Activated T-helper 17 cell treated with anti-CD3 and anti-CD28 coated beads, Interleukin-2, amount 50 U/mL, for 72 hours (primary cell): ENCODE measurements at regions not wholly inside any gene's neighbourhood (a gene's known extent, or its start where the extent isn't known, plus 50 kb on each side); places are given as distances from the start of the nearest gene placed in this dataset.

Experiments used
- ATAC-seq: fragments of 150-1000 bp; cut with Tn5 transposase; replicated peaks from 2 replicates; pipeline ENCODE4 v1.10.0; 2021; ENCODE audit warnings: mild to moderate bottlenecking, moderate library complexity
- H3K27ac Mint-ChIP-seq: one replicate; pipeline ENCODE4 v1.8.0; 2022; ENCODE audit warnings: mixed read lengths
- H3K27me3 Mint-ChIP-seq: one replicate; pipeline ENCODE4 v1.8.0; 2022; ENCODE audit warnings: mixed read lengths
- H3K36me3 Mint-ChIP-seq: one replicate; pipeline ENCODE4 v1.8.0; 2022; ENCODE audit warnings: low read depth, mild to moderate bottlenecking, mixed read lengths
- H3K4me1 Mint-ChIP-seq: one replicate; pipeline ENCODE4 v1.8.0; 2022; ENCODE audit warnings: mixed read lengths
- H3K4me3 Mint-ChIP-seq: one replicate; pipeline ENCODE4 v1.8.0; 2022; ENCODE audit warnings: mild to moderate bottlenecking, mixed read lengths
- H3K9me3 Mint-ChIP-seq: one replicate; pipeline ENCODE4 v1.8.0; 2022; ENCODE audit warnings: mixed read lengths

DNA sequence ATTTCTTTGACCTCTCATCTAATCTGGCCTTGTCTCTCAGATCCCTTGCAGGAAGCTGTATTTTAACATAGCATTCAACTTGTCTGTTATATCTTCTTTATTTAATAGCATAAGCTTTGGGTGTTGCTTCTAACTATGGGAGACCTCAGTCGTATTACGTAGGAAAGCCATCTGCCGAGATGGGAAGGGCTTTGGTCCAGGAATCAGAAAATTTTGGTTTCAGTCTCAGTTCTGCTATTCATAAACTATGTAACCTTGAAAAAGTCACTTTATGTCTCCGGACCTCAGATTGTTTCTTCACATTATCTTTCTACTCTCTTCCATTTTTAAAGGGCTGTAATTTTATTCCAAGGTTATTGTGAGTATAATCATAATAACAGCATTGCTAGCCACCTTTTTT, 297.7 kb downstream of the SATB2 start:
- Mint-ChIP-seq H3K9me3 (peaks cover 6% of the 10 kb centered on the region), H3K27me3 (peaks cover 1% of the 10 kb centered on the region), H3K4me1 (no peaks in the 10 kb centered on the region), H3K27ac (no peak overlapping the region), H3K4me3 (no peak overlapping the region), H3K36me3 (no peaks in the 10 kb centered on the region)
- ATAC-seq, result no peak

DNA sequence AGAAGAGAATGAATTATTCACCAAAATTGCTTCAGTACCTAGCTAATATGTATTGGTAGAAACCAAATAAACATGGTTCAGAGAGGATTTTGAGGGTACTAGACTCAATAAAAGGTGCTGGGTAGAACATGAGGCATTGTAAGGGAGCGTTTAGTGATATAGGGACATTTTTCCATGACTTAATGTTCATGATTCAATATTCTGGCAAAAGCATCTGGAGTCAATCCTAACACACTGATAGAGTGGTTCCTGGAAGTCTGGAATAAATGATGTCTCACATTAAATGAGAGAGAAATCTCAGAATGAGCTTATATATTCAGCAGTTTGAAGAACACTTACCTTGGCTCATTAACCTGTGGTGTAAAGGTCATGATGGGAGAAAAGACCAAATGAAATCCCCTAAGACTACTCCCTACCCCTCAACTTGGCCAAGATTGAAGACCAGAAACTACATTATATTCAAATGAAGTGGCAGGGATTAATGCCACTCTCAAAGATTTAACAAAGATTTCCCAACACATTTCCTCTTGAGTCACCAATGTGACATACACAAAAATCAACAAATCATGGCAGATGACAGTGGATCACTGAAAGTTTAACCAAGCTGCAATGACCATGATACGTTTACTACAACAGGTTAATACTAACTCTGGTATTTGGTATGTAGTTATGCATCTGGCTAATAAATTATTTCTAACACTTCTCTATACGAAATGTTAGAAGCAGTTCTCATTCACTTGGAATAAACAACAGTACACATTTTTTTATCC, 309.5 kb downstream of the SATB2 start:
- no peak overlapping the region for H3K4me3 Mint-ChIP-seq
- H3K27ac Mint-ChIP-seq, result no peak overlapping the region
- no peaks in the 10 kb centered on the region for H3K4me1 Mint-ChIP-seq
- no peak for ATAC-seq
- H3K9me3 Mint-ChIP-seq, result peaks cover under 1% of the 10 kb centered on the region
- peaks cover 5% of the 10 kb centered on the region for H3K27me3 Mint-ChIP-seq
- H3K36me3 Mint-ChIP-seq, result no peaks in the 10 kb centered on the region

- H3K27ac Mint-ChIP-seq, result no peak overlapping the region
- H3K4me3 Mint-ChIP-seq, result no peak overlapping the region
- H3K9me3 Mint-ChIP-seq, result no peaks in the 10 kb centered on the region
- H3K27me3 Mint-ChIP-seq, result peaks cover 4% of the 10 kb centered on the region
- no peaks in the 10 kb centered on the region for H3K4me1 Mint-ChIP-seq
- H3K36me3 Mint-ChIP-seq, result no peaks in the 10 kb centered on the region
- no peak for ATAC-seq
Measured at GRCh38 chr2:199147216-199147615, 310.5 kb downstream of the SATB2 start.

DNA sequence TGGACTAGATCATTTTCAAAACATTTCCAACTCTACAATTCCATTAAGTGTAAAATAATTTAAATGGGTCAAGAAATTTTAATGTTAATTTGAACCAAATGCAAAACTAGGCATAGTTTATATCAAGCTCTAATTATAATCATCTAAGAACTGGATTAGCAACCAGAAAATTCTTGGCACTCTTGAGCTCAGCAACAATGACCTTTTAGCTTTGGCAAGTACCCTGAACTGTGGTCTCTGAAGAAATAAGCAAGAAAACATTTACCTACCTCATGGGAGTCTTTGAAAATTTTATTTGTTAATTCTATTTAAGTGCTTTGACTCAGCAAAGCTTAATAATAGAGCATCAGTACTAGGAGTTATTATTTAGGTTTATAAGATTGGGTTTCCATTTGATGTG, 313.2 kb downstream of the SATB2 start:
- Mint-ChIP-seq H3K36me3 (no peaks in the 10 kb centered on the region), H3K27ac (no peak overlapping the region), H3K9me3 (peaks cover 6% of the 10 kb centered on the region), H3K4me3 (no peak overlapping the region), H3K4me1 (no peaks in the 10 kb centered on the region), H3K27me3 (peaks cover 4% of the 10 kb centered on the region)
- ATAC-seq, result no peak

DNA sequence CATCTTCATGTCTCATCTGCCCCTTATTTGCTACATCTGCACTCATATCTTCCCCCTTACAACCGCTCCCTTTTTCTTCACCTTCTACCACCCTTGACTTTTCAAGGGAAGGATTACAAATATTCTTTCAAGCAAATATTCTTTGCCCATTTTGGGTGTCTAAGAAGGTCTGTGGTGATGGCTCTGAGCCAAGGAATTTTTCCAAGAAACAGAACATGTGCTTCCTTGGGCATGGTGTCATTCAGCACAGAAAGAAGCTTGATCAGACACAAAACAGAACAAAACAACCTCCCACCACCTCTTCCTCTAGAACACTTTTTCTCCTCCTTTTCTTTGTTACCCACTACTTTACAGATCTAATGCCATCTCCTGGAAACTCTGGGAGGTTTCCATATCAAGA, 313.7 kb downstream of the SATB2 start:
- Mint-ChIP-seq H3K27ac (no peak overlapping the region), H3K4me1 (no peaks in the 10 kb centered on the region), H3K9me3 (peaks cover 6% of the 10 kb centered on the region), H3K27me3 (peaks cover 4% of the 10 kb centered on the region), H3K4me3 (no peak overlapping the region), H3K36me3 (no peaks in the 10 kb centered on the region)
- ATAC-seq, result no peak

DNA sequence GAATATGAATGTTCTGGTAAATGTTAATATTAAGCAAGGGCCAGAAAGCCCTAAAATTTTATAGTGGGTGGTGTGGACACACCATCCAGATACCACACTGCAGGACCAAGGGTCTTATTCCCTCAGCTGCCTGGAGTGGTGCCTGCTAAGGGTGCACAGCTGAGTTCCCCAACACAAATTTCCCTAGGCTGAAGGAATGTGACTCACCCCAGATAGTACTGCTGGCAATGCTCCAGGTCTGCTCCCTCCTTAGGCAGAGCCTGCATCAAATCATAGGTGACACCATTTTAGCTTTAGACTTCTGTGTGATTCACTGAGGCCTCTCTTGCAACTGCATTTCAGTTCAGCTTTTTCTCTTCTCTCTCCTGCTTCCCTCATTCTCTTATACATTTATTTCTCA, 321.1 kb downstream of the SATB2 start:
- Mint-ChIP-seq H3K27me3 (peaks cover 5% of the 10 kb centered on the region), H3K4me1 (no peaks in the 10 kb centered on the region), H3K4me3 (no peak overlapping the region), H3K27ac (no peak overlapping the region), H3K9me3 (peaks cover 10% of the 10 kb centered on the region), H3K36me3 (no peaks in the 10 kb centered on the region)
- ATAC-seq, result no peak

GRCh38 chr2:199136242-199136641, 321.5 kb downstream of the SATB2 start:
- no peaks in the 10 kb centered on the region for H3K4me1 Mint-ChIP-seq
- H3K27ac Mint-ChIP-seq, result no peak overlapping the region
- H3K9me3 Mint-ChIP-seq, result peaks cover 10% of the 10 kb centered on the region
- no peak overlapping the region for H3K4me3 Mint-ChIP-seq
- H3K36me3 Mint-ChIP-seq, result no peaks in the 10 kb centered on the region
- ATAC-seq, result no peak
- peaks cover 5% of the 10 kb centered on the region for H3K27me3 Mint-ChIP-seq

DNA sequence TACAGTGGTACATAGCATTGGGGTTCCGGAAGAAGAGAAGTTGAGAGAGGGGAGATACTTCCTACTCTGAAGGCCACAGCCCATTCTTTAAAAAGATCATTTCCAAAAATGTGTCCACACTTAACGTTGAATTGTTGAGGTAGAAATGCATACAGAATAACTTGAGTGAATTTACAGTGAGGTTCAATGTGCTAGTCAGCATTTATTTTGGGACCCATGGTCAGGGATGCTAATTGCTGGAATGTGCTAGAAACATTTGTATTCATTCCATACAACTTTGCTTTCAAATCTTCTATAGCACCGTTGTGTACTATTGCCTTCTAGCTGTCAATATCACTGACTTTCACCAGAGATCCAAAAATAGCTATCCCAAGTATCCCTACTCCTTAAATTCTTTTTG, 325.9 kb downstream of the SATB2 start:
- H3K27ac Mint-ChIP-seq, result no peak overlapping the region
- no peak for ATAC-seq
- no peaks in the 10 kb centered on the region for H3K36me3 Mint-ChIP-seq
- H3K9me3 Mint-ChIP-seq, result peaks cover 1% of the 10 kb centered on the region
- no peaks in the 10 kb centered on the region for H3K4me1 Mint-ChIP-seq
- peaks cover 5% of the 10 kb centered on the region for H3K27me3 Mint-ChIP-seq
- H3K4me3 Mint-ChIP-seq, result no peak overlapping the region

GRCh38 chr2:199131136-199131655, 326.5 kb downstream of the SATB2 start:
- Mint-ChIP-seq H3K9me3 (no peaks in the 10 kb centered on the region), H3K27me3 (peaks cover 5% of the 10 kb centered on the region)

DNA sequence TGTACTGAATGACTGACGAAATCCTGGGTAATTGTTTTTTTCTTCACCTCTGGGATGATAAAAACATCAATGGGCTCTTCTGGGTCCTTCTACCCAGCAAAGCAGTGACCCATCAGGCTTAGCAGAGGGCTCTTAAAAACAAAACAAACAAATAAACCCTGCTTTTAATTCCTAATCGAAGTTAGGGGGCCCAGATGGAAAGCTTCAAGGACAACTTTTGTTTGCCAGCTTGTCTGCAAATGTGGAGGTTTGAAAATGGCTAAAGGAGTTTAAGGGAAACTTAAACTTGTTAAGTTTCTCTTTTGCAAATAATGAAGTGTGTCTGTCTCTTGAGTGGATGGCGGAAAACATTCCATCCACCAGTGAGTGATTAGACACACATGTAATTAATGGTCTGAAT, 327.2 kb downstream of the SATB2 start:
- Mint-ChIP-seq H3K36me3 (no peaks in the 10 kb centered on the region), H3K27me3 (peaks cover 5% of the 10 kb centered on the region), H3K4me3 (no peak overlapping the region), H3K27ac (no peak overlapping the region), H3K4me1 (no peaks in the 10 kb centered on the region), H3K9me3 (no peaks in the 10 kb centered on the region)
- no peak for ATAC-seq

More at GRCh38 chr2:199131136-199131655, 326.5 kb downstream of the SATB2 start:
- Mint-ChIP-seq H3K4me1 (no peaks in the 10 kb centered on the region), H3K27ac (no peak overlapping the region), H3K36me3 (no peaks in the 10 kb centered on the region), H3K4me3 (no peak overlapping the region)
- no peak for ATAC-seq

GRCh38 chr2:199128476-199129229, 329.1 kb downstream of the SATB2 start:
- no peaks in the 10 kb centered on the region for H3K4me1 Mint-ChIP-seq
- no peaks in the 10 kb centered on the region for H3K36me3 Mint-ChIP-seq
- no peak overlapping the region for H3K27ac Mint-ChIP-seq
- H3K27me3 Mint-ChIP-seq, result no peaks in the 10 kb centered on the region
- ATAC-seq, result no peak
- no peak overlapping the region for H3K4me3 Mint-ChIP-seq
- no peaks in the 10 kb centered on the region for H3K9me3 Mint-ChIP-seq

GRCh38 chr2:199119796-199120195, 337.9 kb downstream of the SATB2 start:
- no peaks in the 10 kb centered on the region for H3K9me3 Mint-ChIP-seq

DNA sequence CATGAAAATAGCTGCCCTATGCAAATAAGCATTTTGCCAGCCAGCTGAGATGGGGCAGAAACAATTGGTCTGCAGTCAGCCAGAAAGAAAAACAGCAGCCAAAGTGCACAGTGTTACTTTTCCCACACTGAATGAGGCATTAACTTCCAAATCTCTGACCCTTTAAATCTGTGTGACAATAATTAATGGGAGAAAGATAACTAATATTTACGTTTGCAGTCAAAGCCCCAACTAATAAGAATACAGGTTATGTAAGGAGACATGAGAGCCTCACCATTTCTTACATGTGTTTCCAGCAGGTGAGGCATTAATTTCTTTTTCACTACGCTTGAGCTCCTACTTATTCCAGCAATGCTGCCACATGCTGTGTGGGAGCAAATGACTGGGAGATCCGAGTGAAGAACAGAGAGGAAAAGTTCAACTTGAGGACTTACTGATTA, 339.0 kb downstream of the SATB2 start:
- no peak for ATAC-seq
- Mint-ChIP-seq H3K9me3 (no peaks in the 10 kb centered on the region), H3K4me1 (no peaks in the 10 kb centered on the region), H3K27ac (no peak overlapping the region), H3K27me3 (no peaks in the 10 kb centered on the region), H3K4me3 (no peak overlapping the region), H3K36me3 (no peaks in the 10 kb centered on the region)

More at GRCh38 chr2:199119796-199120195, 337.9 kb downstream of the SATB2 start:
- H3K36me3 Mint-ChIP-seq, result no peaks in the 10 kb centered on the region
- no peaks in the 10 kb centered on the region for H3K27me3 Mint-ChIP-seq
- no peak overlapping the region for H3K4me3 Mint-ChIP-seq
- ATAC-seq, result no peak
- H3K27ac Mint-ChIP-seq, result no peak overlapping the region
- no peaks in the 10 kb centered on the region for H3K4me1 Mint-ChIP-seq

GRCh38 chr2:199115169-199115568, 342.6 kb downstream of the SATB2 start:
- H3K4me3 Mint-ChIP-seq, result no peak overlapping the region
- H3K9me3 Mint-ChIP-seq, result peaks cover 3% of the 10 kb centered on the region
- peaks cover 3% of the 10 kb centered on the region for H3K27me3 Mint-ChIP-seq
- ATAC-seq, result no peak
- no peaks in the 10 kb centered on the region for H3K4me1 Mint-ChIP-seq
- H3K27ac Mint-ChIP-seq, result no peak overlapping the region
- no peaks in the 10 kb centered on the region for H3K36me3 Mint-ChIP-seq

GRCh38 chr2:199113111-199113510, 344.6 kb downstream of the SATB2 start:
- Mint-ChIP-seq H3K36me3 (no peaks in the 10 kb centered on the region), H3K9me3 (peaks cover 3% of the 10 kb centered on the region), H3K4me3 (no peak overlapping the region), H3K27ac (no peak overlapping the region), H3K4me1 (no peaks in the 10 kb centered on the region), H3K27me3 (peaks cover 3% of the 10 kb centered on the region)
- ATAC-seq, result no peak
